ENCODE measurements at regions not wholly inside any gene's neighbourhood (a gene's known extent, or its start where the extent isn't known, plus 50 kb on each side); places are given as distances from the start of the nearest gene placed in this dataset.

DNA sequence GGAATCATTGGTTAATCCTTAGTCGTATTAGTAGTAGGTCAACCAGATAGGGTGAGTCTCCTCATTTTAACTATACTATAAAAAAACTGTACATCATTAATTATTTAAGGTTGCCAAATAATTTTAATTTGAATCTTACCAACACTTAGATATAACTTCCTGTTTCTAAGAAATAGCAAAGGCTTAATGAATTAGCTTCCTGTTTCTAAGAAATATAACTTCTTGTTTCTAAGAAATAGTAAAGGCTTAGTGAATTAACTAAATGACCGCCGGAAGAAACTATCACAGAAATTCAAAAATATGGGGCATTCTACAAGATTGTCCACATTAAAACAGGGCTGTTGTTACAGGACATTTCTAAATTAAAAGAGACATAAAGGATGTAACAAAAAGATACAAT lies 392.9 kb upstream of the FOXG1 start:
- TF ChIP-seq, protein P1, sequence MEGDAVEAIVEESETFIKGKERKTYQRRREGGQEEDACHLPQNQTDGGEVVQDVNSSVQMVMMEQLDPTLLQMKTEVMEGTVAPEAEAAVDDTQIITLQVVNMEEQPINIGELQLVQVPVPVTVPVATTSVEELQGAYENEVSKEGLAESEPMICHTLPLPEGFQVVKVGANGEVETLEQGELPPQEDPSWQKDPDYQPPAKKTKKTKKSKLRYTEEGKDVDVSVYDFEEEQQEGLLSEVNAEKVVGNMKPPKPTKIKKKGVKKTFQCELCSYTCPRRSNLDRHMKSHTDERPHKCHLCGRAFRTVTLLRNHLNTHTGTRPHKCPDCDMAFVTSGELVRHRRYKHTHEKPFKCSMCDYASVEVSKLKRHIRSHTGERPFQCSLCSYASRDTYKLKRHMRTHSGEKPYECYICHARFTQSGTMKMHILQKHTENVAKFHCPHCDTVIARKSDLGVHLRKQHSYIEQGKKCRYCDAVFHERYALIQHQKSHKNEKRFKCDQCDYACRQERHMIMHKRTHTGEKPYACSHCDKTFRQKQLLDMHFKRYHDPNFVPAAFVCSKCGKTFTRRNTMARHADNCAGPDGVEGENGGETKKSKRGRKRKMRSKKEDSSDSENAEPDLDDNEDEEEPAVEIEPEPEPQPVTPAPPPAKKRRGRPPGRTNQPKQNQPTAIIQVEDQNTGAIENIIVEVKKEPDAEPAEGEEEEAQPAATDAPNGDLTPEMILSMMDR (IDR thresholded peaks at IDR 0.05; ENCODE audit: low read depth, low read length) = no peak
- TF ChIP-seq POLR2A (IDR thresholded peaks at IDR 0.05; ENCODE audit: extremely low read depth, insufficient read length) (no peak), MYC (IDR thresholded peaks at IDR 0.05; ENCODE audit: low read depth, low read length) (no peak)
- TF ChIP-seq, protein P2, sequence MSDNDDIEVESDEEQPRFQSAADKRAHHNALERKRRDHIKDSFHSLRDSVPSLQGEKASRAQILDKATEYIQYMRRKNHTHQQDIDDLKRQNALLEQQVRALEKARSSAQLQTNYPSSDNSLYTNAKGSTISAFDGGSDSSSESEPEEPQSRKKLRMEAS (IDR thresholded peaks at IDR 0.05; ENCODE audit: low read depth, low read length) = no peak
